Pancreas (tissue), 10 donors: ENCODE measurements at regions not wholly inside any gene's neighbourhood (a gene's known extent, or its start where the extent isn't known, plus 50 kb on each side); places are given as distances from the start of the nearest gene placed in this dataset.
A peak's percentile ranks its signal among the peaks of the same experiment; 100 is the strongest.

ENCODE experiments used
- ATAC-seq, 4 donors: fragments of 200-7000 bp; cut with Tn5 transposase; one replicate each; pipeline versions ENCODE4 v1.8.0 to v1.9.1; 2020; ENCODE audit warnings: mild to moderate bottlenecking in 4 of 4, moderate library complexity in 4 of 4
- DNase-seq, 6 donors: peaks; one replicate each; pipeline ENCODE4 v3.0.0-alpha.2; 2020
- FAIRE-seq: peaks from 2 replicates; lab custom pipeline; 2012; peaks lifted over from hg19 to GRCh38; lab: Jason Lieb, UNC
- H3K27ac ChIP-seq, 4 donors: fragments of 200-600 bp; sonication (generic); 1 replicate in 3 of 4; 2 replicates in 1 of 4; pipeline versions ENCODE4 v1.5.0 to v1.8.0; 2020
- H3K27me3 ChIP-seq, 4 donors: fragments of 200-600 bp; one replicate each; pipeline ENCODE4 v1.8.0; 2021
- H3K36me3 ChIP-seq, 3 donors: fragments of 200-600 bp; sonication (generic) in 1 of 3; one replicate each; pipeline versions ENCODE4 v1.5.0 to v1.8.0; 2020 to 2021
- H3K4me1 ChIP-seq, 3 donors: fragments of 200-600 bp; one replicate each; pipeline ENCODE4 v1.8.0; 2021
- H3K4me3 ChIP-seq, 4 donors: fragments of 200-600 bp; sonication (generic) in 2 of 4; one replicate each; pipeline versions ENCODE4 v1.5.0 to v1.8.0; 2020 to 2021
- H3K9me3 ChIP-seq, 4 donors: fragments of 200-600 bp; one replicate each; pipeline ENCODE4 v1.8.0; 2021
- WGBS, 2 donors: extraction: QIAGEN DNeasy Blood & Tissue Kit; methylation state at CpG; one replicate each; pipeline ENCODE4 v1.1.7; 2013; 5-methylcytosine and 5-hydroxymethylcytosine counted together
- intact Hi-C, 3 donors: fragments of 100-400 bp; cut with DNase I; formaldehyde crosslinking; loops; one replicate each; pipeline versions ENCODE4 v1.11.1 to v1.14.2; 2022
- TF ChIP-seq, protein P1 (sequence below), 4 donors: fragments of 200-600 bp; sonication (generic) in 3 of 4; IDR thresholded peaks; one replicate each; pipeline versions ENCODE4 v1.5.0 to v1.8.0; 2021; ENCODE audit warnings: antibody characterized with exemption in 4 of 4
- donor health status: healthy with polysubstance abuse.
- donor health status: DM: no; HTN: no; CAD: no; lungs with moderate emphysema.
- donor health status: DM: no; HTN: no; CAD: no.
- donor health status: control.
- donor health status: control.
- donor health status: Bipolar disorder and iron deficiency.
- donor health status: DM: yes; HTN: yes; CAD: no.
- donor health status: DM: no; HTN: no; CAD: no.
- donor health status: DM: no; HTN: no; CAD: no.
- donor health status: DM: yes; HTN: yes; CAD: no.

DNA sequence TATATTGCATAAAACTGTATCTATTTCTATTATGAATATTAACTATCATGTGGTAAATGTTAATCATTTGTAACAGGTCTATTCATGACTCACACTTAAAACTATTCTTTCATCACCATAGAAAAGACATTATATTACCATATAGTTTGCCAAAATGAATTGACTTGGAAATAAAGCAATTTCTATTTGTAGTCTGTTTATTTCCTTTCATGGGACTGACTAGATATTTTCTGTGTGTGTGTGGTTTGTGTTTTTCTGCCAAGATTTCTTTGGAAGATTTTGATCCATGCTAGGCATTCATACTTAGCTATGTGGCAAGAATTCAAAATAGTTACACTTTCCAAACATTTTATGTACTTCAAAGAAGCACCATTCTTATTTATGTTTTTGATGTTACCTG, 522.5 kb upstream of the AGTR1 start:
- no peaks in the 10 kb centered on the region for H3K36me3 ChIP-seq
- intact Hi-C loops, result no loop called here
- no peaks in the 10 kb centered on the region for H3K4me1 ChIP-seq
- H3K27me3 ChIP-seq, result no peaks in the 10 kb centered on the region
- no peak for ATAC-seq
- TF ChIP-seq, protein P1, sequence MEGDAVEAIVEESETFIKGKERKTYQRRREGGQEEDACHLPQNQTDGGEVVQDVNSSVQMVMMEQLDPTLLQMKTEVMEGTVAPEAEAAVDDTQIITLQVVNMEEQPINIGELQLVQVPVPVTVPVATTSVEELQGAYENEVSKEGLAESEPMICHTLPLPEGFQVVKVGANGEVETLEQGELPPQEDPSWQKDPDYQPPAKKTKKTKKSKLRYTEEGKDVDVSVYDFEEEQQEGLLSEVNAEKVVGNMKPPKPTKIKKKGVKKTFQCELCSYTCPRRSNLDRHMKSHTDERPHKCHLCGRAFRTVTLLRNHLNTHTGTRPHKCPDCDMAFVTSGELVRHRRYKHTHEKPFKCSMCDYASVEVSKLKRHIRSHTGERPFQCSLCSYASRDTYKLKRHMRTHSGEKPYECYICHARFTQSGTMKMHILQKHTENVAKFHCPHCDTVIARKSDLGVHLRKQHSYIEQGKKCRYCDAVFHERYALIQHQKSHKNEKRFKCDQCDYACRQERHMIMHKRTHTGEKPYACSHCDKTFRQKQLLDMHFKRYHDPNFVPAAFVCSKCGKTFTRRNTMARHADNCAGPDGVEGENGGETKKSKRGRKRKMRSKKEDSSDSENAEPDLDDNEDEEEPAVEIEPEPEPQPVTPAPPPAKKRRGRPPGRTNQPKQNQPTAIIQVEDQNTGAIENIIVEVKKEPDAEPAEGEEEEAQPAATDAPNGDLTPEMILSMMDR (IDR thresholded peaks at IDR 0.05), result no peak
- H3K27ac ChIP-seq, result no peak overlapping the region
- H3K9me3 ChIP-seq, result no peaks in the 10 kb centered on the region
- FAIRE-seq, result no peak
- DNase-seq, result no peak
- H3K4me3 ChIP-seq, result no peak overlapping the region

DNA sequence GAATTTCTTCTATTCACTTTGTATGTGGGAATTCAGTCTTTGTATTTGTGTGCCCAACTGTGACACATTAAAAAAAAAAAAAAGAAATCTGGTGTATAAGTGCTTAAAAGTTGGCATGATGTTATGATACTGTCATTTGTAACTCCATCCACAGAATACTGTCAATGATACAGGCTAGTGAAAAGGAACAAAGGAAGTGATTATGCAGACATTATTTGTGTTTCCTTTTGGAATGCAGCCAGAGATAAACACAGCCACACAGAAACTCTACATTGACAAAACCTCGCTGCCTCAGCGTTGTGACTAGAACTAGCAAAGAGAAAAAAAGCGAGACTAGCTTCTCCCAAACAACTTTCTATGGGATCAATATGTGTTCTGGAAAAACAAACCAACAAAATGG, 519.2 kb upstream of the AGTR1 start:
- no peaks in the 10 kb centered on the region for H3K9me3 ChIP-seq
- intact Hi-C loops, result no loop called here
- no peak overlapping the region for H3K4me3 ChIP-seq
- TF ChIP-seq, protein P1 (IDR thresholded peaks at IDR 0.05), result no peak
- H3K27ac ChIP-seq, result no peak overlapping the region
- no peaks in the 10 kb centered on the region for H3K27me3 ChIP-seq
- H3K36me3 ChIP-seq, result no peaks in the 10 kb centered on the region
- ATAC-seq (peak in 2 of 4 donors; percentile 29 to 51), DNase-seq (no peak), FAIRE-seq (no peak)
- no peaks in the 10 kb centered on the region for H3K4me1 ChIP-seq
- 12 to 14% methylated on average over 3 of the region's 3 CpGs for WGBS, 2 donors

DNA sequence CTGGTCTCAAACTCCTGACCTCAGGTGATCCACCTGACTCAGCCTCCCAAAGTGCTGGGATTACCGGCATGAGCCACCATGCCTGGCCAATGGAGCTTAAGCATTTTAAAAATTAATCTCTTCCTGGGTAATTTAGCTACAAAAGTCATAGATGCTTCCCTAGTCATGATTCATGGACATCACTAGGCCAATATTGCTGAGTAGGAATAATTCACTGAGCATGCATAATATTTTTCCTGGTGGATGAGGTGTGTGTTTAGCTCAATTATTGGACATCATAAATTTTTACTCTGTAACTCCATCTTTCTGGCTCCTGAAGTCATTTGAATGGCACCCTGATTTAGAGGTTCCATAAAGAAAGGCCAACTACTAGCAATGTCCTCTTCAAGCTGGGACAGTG, 512.9 kb upstream of the AGTR1 start:
- Histone ChIP-seq H3K27me3 (no peaks in the 10 kb centered on the region), H3K4me1 (no peaks in the 10 kb centered on the region), H3K36me3 (no peaks in the 10 kb centered on the region), H3K27ac (no peak overlapping the region), H3K9me3 (no peaks in the 10 kb centered on the region), H3K4me3 (no peak overlapping the region)
- DNase-seq (no peak), FAIRE-seq (no peak), ATAC-seq (no peak)
- intact Hi-C loops, result no loop called here
- TF ChIP-seq, protein P1 (IDR thresholded peaks at IDR 0.05), result no peak
- WGBS, 2 donors, result 88% methylated on average over 1 of the region's 1 CpG

DNA sequence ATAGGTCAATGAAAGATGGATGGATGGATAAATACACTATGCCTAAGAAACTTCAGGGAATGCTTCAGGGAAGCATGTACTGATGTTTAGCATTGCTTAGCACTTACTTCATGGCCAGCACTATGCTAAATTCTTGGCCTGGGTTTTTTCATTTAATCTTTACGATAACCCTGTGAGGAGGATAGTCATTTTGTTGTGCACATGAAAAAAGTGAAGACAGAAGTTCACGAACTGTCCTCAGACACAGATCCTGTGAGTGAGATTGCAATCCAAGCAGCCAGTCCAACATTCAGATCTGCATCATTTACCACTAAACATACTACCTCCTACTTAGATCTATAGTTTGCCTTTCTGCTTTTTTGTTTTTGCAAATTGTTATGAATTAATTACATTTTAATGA, 510.8 kb upstream of the AGTR1 start:
- Histone ChIP-seq H3K9me3 (no peaks in the 10 kb centered on the region), H3K27me3 (no peaks in the 10 kb centered on the region), H3K36me3 (no peaks in the 10 kb centered on the region), H3K4me1 (no peaks in the 10 kb centered on the region), H3K27ac (no peak overlapping the region), H3K4me3 (no peak overlapping the region)
- intact Hi-C loops, result no loop called here
- ATAC-seq (no peak), DNase-seq (no peak), FAIRE-seq (no peak)
- TF ChIP-seq, protein P1 (IDR thresholded peaks at IDR 0.05), result no peak
- 74 to 81% methylated on average over 2 of the region's 2 CpGs for WGBS, 2 donors

DNA sequence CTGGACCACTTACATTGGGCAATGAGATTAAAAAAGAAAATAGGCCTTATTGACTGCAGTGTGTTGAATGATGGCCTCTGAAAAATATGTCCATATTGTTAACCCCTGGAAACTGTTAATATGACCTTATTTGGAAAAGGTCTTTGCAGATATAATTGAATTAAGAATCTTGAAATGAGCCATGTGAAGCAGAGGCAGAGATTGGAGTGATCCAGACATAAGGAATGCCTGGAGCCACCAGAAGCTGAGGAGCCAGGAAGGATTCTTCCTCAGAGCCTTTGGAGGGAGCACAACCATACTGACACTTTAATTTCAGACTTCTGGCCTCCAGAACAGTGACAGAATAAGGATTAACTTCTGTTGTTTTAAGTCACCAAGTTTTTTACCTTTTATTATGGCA, 510.4 kb upstream of the AGTR1 start:
- ATAC-seq, result no peak
- intact Hi-C loops, result no loop called here
- TF ChIP-seq, protein P1 (IDR thresholded peaks at IDR 0.05), result no peak
- no peak overlapping the region for H3K27ac ChIP-seq
- no peaks in the 10 kb centered on the region for H3K4me1 ChIP-seq
- H3K9me3 ChIP-seq, result no peaks in the 10 kb centered on the region
- H3K36me3 ChIP-seq, result no peaks in the 10 kb centered on the region
- FAIRE-seq, result no peak
- no peak overlapping the region for H3K4me3 ChIP-seq
- DNase-seq, result no peak
- no peaks in the 10 kb centered on the region for H3K27me3 ChIP-seq
